Activated naive CD4-positive, alpha-beta T cell (primary cell): ENCODE measurements at regions not wholly inside any gene's neighbourhood (a gene's known extent, or its start where the extent isn't known, plus 50 kb on each side); places are given as distances from the start of the nearest gene placed in this dataset.

Source experiments
- DNase-seq, 4 experiments: peaks; one replicate each; lab custom pipeline; 2025; lab: John Stamatoyannopoulos, UW

- DNase-seq = no peak
Measured at GRCh38 chr3:177431525-177432176, 234.4 kb upstream of the TBL1XR1 start.

GRCh38 chr3:177435301-177435700 is 238.0 kb upstream of the TBL1XR1 start:
- DNase-seq = no peak

GRCh38 chr3:177437513-177438337 is 240.4 kb upstream of the TBL1XR1 start:
- DNase-seq = no peak

GRCh38 chr3:177438596-177439220 is 241.4 kb upstream of the TBL1XR1 start:
- no peak for DNase-seq

- no peak for DNase-seq
Measured at GRCh38 chr3:177439694-177440269, 242.5 kb upstream of the TBL1XR1 start.

GRCh38 chr3:177440456-177441104 is 243.3 kb upstream of the TBL1XR1 start:
- DNase-seq = no peak

- DNase-seq = no peak
Measured at GRCh38 chr3:177441276-177441812, 244.1 kb upstream of the TBL1XR1 start.

GRCh38 chr3:177441813-177442646 is 244.7 kb upstream of the TBL1XR1 start:
- no peak for DNase-seq

GRCh38 chr3:177443469-177443868 is 246.2 kb upstream of the TBL1XR1 start:
- DNase-seq = no peak

GRCh38 chr3:177444696-177445095 is 247.4 kb upstream of the TBL1XR1 start:
- DNase-seq = no peak

- no peak for DNase-seq
Measured at GRCh38 chr3:177445549-177445948, 248.3 kb upstream of the TBL1XR1 start.

- no peak for DNase-seq
Measured at GRCh38 chr3:177446165-177446601, 248.9 kb upstream of the TBL1XR1 start.

- DNase-seq = no peak
Measured at GRCh38 chr3:177447938-177448337, 250.7 kb upstream of the TBL1XR1 start.

- DNase-seq = no peak
Measured at GRCh38 chr3:177448987-177449359, 251.7 kb upstream of the TBL1XR1 start.

GRCh38 chr3:177449360-177450006 is 252.2 kb upstream of the TBL1XR1 start:
- no peak for DNase-seq

GRCh38 chr3:177451301-177451750 is 254.0 kb upstream of the TBL1XR1 start:
- no peak for DNase-seq

GRCh38 chr3:177451864-177452830 is 254.9 kb upstream of the TBL1XR1 start:
- no peak for DNase-seq

- DNase-seq = no peak
Measured at GRCh38 chr3:177452831-177453450, 255.7 kb upstream of the TBL1XR1 start.

GRCh38 chr3:177453451-177453844 is 256.2 kb upstream of the TBL1XR1 start:
- no peak for DNase-seq
